ENCODE measurements at regions not wholly inside any gene's neighbourhood (a gene's known extent, or its start where the extent isn't known, plus 50 kb on each side); places are given as distances from the start of the nearest gene placed in this dataset.

DNA sequence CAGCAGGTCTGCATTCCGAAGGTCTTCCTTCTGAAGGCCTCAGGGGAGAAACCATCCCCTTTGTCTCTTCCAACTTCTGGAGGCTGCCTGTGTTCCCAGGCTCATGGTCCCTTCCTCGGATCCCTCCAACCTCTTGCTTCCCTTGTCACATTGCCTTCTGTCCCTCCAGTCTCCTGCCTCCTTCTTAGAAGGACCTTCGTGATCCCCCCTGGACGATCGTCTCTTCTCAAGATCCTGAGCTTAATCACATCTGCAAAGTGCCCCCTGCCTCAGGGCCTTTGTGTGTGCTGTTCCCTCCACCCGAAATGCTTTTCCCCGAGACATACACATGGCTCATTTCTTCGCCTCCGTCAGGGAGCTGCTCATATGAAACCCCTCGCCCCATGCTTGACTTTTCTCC, 505.8 kb downstream of the SHQ1 start:
- DNase-seq (ENCODE audit: low read depth): no peak
- H3K4me3 ChIP-seq (ENCODE audit: low read depth, low read length): no peak overlapping the region
- no peak for TF ChIP-seq POLR2A (IDR thresholded peaks at IDR 0.05; ENCODE audit: extremely low read depth, insufficient read length)
- TF ChIP-seq, protein P1, sequence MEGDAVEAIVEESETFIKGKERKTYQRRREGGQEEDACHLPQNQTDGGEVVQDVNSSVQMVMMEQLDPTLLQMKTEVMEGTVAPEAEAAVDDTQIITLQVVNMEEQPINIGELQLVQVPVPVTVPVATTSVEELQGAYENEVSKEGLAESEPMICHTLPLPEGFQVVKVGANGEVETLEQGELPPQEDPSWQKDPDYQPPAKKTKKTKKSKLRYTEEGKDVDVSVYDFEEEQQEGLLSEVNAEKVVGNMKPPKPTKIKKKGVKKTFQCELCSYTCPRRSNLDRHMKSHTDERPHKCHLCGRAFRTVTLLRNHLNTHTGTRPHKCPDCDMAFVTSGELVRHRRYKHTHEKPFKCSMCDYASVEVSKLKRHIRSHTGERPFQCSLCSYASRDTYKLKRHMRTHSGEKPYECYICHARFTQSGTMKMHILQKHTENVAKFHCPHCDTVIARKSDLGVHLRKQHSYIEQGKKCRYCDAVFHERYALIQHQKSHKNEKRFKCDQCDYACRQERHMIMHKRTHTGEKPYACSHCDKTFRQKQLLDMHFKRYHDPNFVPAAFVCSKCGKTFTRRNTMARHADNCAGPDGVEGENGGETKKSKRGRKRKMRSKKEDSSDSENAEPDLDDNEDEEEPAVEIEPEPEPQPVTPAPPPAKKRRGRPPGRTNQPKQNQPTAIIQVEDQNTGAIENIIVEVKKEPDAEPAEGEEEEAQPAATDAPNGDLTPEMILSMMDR (IDR thresholded peaks at IDR 0.05; ENCODE audit: low read depth, low read length): no peak
- no peak for TF ChIP-seq MYC (IDR thresholded peaks at IDR 0.05; ENCODE audit: low read depth, low read length)
- TF ChIP-seq, protein P2, sequence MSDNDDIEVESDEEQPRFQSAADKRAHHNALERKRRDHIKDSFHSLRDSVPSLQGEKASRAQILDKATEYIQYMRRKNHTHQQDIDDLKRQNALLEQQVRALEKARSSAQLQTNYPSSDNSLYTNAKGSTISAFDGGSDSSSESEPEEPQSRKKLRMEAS (IDR thresholded peaks at IDR 0.05; ENCODE audit: low read depth, low read length): no peak

DNA sequence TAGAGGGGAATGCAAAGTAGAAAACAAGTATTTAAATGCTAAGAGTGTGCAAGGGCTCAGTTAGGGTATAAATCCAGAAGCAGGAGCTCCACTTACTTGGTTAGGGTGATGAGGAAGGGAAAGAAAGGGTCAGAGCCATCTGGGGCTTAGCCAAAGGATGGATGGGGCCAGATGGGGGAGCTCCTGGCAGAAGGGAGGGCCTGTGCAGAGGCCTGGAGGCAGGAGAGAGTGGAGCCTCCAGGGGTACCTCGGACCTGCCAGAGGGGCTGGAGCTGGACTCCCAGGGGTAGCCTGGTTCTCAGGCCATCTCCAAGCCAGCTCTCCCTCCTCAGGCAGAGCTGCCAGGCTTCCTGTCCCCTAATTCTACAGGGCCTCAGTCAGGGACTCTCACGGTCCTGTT, 506.3 kb downstream of the SHQ1 start:
- TF ChIP-seq POLR2A (IDR thresholded peaks at IDR 0.05; ENCODE audit: extremely low read depth, insufficient read length) (no peak), MYC (IDR thresholded peaks at IDR 0.05; ENCODE audit: low read depth, low read length) (no peak)
- TF ChIP-seq, protein P2 (IDR thresholded peaks at IDR 0.05; ENCODE audit: low read depth, low read length): no peak
- TF ChIP-seq, protein P1 (IDR thresholded peaks at IDR 0.05; ENCODE audit: low read depth, low read length): no peak
- no peak overlapping the region for H3K4me3 ChIP-seq (ENCODE audit: low read depth, low read length)
- DNase-seq (ENCODE audit: low read depth): no peak

DNA sequence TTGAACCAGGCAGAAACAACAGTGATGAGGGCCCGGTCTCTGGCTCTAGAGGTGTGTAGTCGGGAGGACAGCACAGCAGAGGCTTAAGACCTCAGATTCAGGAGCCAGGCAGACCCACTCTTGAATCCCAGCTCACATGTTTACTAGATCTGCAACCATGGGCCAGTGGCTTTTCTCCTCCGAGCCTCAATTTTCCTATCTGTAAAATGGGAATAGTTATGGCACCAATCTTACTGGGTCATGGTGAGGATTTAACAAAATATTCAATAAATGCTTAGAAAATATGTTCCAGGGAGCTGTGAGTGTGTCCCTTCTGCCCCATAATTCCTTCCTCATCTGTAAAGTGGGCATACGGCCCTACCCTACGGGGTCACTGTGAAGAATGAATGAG, 506.9 kb downstream of the SHQ1 start:
- H3K4me3 ChIP-seq (ENCODE audit: low read depth, low read length): no peak overlapping the region
- no peak for DNase-seq (ENCODE audit: low read depth)
- TF ChIP-seq POLR2A (IDR thresholded peaks at IDR 0.05; ENCODE audit: extremely low read depth, insufficient read length): no peak
- TF ChIP-seq, protein P2 (IDR thresholded peaks at IDR 0.05; ENCODE audit: low read depth, low read length): no peak
- TF ChIP-seq, protein P1 (IDR thresholded peaks at IDR 0.05; ENCODE audit: low read depth, low read length): no peak
- TF ChIP-seq MYC (IDR thresholded peaks at IDR 0.05; ENCODE audit: low read depth, low read length): no peak

DNA sequence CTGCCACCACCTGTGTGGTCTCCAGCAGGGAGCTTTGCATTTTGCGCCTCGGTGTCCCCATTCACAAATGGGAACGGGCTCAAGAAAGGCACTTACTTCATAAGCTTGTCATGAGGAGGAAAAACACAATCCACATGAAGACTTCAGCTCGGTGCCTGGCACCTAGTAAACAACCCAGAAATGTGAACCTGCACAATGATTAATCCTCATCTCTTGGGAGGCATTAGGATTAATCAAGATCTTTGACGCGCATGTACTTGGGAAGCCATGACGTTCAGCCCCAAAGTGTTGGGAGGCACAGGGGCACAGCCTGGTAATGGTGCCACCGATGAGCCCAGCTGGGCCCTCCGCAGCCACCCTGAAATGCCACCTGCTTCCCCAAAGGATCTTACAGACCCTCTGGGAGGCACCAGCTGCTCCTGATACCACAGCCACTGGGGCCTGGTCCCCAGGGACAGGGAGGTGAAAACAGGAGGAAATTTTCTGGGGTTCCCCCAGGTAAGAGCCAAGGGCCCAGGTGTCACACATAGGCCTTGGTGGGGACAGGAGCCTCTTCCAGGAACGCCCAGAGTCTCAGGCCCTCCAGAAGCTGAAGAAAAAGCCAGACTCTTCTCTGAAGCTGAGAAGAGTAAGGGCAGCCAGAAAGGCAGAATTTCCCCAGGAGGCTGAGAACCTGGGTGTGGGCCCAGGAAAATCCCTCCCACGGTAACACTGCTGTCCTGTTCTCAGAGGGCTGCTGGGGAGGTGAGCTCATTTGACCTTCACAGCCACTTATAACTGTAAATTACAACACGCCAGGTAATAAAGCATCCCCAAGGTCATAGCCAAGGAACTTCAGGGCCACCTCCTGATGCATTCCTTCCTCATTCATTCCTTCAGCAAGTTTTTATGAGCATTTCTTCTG, 507.5 kb downstream of the SHQ1 start:
- TF ChIP-seq MYC (IDR thresholded peaks at IDR 0.05; ENCODE audit: low read depth, low read length) (no peak), POLR2A (IDR thresholded peaks at IDR 0.05; ENCODE audit: extremely low read depth, insufficient read length) (no peak)
- TF ChIP-seq, protein P1 (IDR thresholded peaks at IDR 0.05; ENCODE audit: low read depth, low read length): no peak
- TF ChIP-seq, protein P2 (IDR thresholded peaks at IDR 0.05; ENCODE audit: low read depth, low read length): no peak
- no peak overlapping the region for H3K4me3 ChIP-seq (ENCODE audit: low read depth, low read length)
- no peak for DNase-seq (ENCODE audit: low read depth)

DNA sequence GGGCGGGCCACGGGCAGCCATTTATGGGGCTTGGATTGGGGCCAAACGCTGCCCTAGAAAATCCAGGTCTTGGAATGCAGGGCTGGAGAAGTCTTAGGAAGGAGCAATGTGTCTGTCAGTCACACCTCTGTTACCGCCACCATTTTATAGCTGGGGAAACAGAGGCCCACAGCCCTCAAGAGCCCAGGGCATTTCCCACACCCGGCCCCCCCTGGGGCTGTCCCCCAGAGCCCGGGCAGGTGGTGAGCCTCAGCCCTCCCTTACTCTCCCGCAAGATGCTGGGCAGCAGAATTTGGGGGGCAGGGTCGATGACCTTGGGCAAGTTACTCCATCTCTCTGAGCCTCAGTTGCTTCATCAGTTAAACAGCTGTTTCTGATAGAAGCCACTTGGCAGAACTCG, 508.2 kb downstream of the SHQ1 start:
- no peak overlapping the region for H3K4me3 ChIP-seq (ENCODE audit: low read depth, low read length)
- no peak for DNase-seq (ENCODE audit: low read depth)
- TF ChIP-seq, protein P1 (IDR thresholded peaks at IDR 0.05; ENCODE audit: low read depth, low read length): no peak
- TF ChIP-seq, protein P2 (IDR thresholded peaks at IDR 0.05; ENCODE audit: low read depth, low read length): no peak
- TF ChIP-seq MYC (IDR thresholded peaks at IDR 0.05; ENCODE audit: low read depth, low read length): no peak
- no peak for TF ChIP-seq POLR2A (IDR thresholded peaks at IDR 0.05; ENCODE audit: extremely low read depth, insufficient read length)
